HuH-7 (cell line): ENCODE measurements at regions not wholly inside any gene's neighbourhood (a gene's known extent, or its start where the extent isn't known, plus 50 kb on each side); places are given as distances from the start of the nearest gene placed in this dataset.

Experiments used
- DNase-seq: peaks from one replicate; pipeline ENCODE4 v3.0.0; 2011; ENCODE audit warnings: low spot score

GRCh38 chr18:43482136-43482535, 204.8 kb upstream of the SYT4 start:
- DNase-seq = no peak

GRCh38 chr18:43482600-43482999, 205.3 kb upstream of the SYT4 start:
- DNase-seq = no peak

GRCh38 chr18:43484710-43485109, 207.4 kb upstream of the SYT4 start:
- DNase-seq = no peak

- DNase-seq = no peak
Measured at GRCh38 chr18:43485545-43485963, 208.3 kb upstream of the SYT4 start.

- no peak for DNase-seq
Measured at GRCh38 chr18:43486462-43486861, 209.2 kb upstream of the SYT4 start.

- no peak for DNase-seq
Measured at GRCh38 chr18:43501099-43501498, 223.8 kb upstream of the SYT4 start.

- no peak for DNase-seq
Measured at GRCh38 chr18:43506935-43507334, 229.6 kb upstream of the SYT4 start.

GRCh38 chr18:43507842-43508481, 230.7 kb upstream of the SYT4 start:
- no peak for DNase-seq

- DNase-seq = no peak
Measured at GRCh38 chr18:43514747-43515146, 237.5 kb upstream of the SYT4 start.

- no peak for DNase-seq
Measured at GRCh38 chr18:43515481-43515880, 238.2 kb upstream of the SYT4 start.

- no peak for DNase-seq
Measured at GRCh38 chr18:43524260-43524659, 247.0 kb upstream of the SYT4 start.

- no peak for DNase-seq
Measured at GRCh38 chr18:43525169-43525568, 247.9 kb upstream of the SYT4 start.

GRCh38 chr18:43526426-43527145, 249.3 kb upstream of the SYT4 start:
- no peak for DNase-seq

GRCh38 chr18:43531438-43531837, 254.1 kb upstream of the SYT4 start:
- DNase-seq = no peak

GRCh38 chr18:43533371-43533770, 256.1 kb upstream of the SYT4 start:
- DNase-seq = no peak

- no peak for DNase-seq
Measured at GRCh38 chr18:43534511-43534910, 257.2 kb upstream of the SYT4 start.

GRCh38 chr18:43539862-43540261, 262.6 kb upstream of the SYT4 start:
- no peak for DNase-seq

- DNase-seq = no peak
Measured at GRCh38 chr18:43542016-43542415, 264.7 kb upstream of the SYT4 start.

- DNase-seq = no peak
Measured at GRCh38 chr18:43543236-43543635, 265.9 kb upstream of the SYT4 start.

- DNase-seq = no peak
Measured at GRCh38 chr18:43547456-43547855, 270.2 kb upstream of the SYT4 start.

GRCh38 chr18:43559507-43559906, 282.2 kb upstream of the SYT4 start:
- DNase-seq = no peak

- DNase-seq = peak; percentile 4
Measured at GRCh38 chr18:43563780-43564179, 286.5 kb upstream of the SYT4 start.

GRCh38 chr18:43570593-43570992, 293.3 kb upstream of the SYT4 start:
- DNase-seq = no peak
